ENCODE measurements at regions not wholly inside any gene's neighbourhood (a gene's known extent, or its start where the extent isn't known, plus 50 kb on each side); places are given as distances from the start of the nearest gene placed in this dataset.

DNA sequence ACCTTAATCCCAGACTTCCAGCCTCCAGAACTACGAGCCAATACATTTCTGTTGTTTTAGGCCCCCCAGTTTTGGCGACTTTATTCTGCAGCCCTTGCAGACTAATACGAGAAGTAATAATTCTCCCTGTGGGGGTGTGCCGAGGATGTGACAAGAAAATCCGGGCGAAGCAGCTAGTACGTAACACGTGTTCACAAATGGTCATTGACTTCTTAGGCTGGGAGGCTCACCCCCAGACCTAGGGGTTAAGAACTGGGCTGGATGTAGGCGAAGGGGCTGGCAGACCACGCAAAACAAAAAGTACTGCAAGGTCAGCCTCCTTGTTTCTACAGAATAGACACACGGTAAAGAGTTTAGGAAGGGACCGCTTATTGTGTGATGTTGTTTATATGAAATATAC lies 69.8 kb upstream of the ESRRB start:
- no peaks in the 10 kb centered on the region for H3K36me3 ChIP-seq (ENCODE audit: control insufficient read depth, insufficient read depth, low read length)
- intact Hi-C loops (cut with micrococcal nuclease; ENCODE audit: unreplicated experiment): no loop called here
- ChIA-PET POLR2A (no interaction called here), CTCF (no interaction called here)
- ATAC-seq: no peak
- TF ChIP-seq, protein P1, sequence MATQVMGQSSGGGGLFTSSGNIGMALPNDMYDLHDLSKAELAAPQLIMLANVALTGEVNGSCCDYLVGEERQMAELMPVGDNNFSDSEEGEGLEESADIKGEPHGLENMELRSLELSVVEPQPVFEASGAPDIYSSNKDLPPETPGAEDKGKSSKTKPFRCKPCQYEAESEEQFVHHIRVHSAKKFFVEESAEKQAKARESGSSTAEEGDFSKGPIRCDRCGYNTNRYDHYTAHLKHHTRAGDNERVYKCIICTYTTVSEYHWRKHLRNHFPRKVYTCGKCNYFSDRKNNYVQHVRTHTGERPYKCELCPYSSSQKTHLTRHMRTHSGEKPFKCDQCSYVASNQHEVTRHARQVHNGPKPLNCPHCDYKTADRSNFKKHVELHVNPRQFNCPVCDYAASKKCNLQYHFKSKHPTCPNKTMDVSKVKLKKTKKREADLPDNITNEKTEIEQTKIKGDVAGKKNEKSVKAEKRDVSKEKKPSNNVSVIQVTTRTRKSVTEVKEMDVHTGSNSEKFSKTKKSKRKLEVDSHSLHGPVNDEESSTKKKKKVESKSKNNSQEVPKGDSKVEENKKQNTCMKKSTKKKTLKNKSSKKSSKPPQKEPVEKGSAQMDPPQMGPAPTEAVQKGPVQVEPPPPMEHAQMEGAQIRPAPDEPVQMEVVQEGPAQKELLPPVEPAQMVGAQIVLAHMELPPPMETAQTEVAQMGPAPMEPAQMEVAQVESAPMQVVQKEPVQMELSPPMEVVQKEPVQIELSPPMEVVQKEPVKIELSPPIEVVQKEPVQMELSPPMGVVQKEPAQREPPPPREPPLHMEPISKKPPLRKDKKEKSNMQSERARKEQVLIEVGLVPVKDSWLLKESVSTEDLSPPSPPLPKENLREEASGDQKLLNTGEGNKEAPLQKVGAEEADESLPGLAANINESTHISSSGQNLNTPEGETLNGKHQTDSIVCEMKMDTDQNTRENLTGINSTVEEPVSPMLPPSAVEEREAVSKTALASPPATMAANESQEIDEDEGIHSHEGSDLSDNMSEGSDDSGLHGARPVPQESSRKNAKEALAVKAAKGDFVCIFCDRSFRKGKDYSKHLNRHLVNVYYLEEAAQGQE (IDR thresholded peaks at IDR 0.05; ENCODE audit: insufficient read depth in 1 of 2, low read depth in 2 of 2, low read length in 1 of 2): no peak
- TF ChIP-seq SIN3A (IDR thresholded peaks at IDR 0.05; ENCODE audit: borderline replicate concordance, insufficient read depth, low read depth, low read length) (no peak), POLR2AphosphoS5 (IDR thresholded peaks at IDR 0.05; ENCODE audit: low read depth, low read length) (no peak), TCF7L2 (IDR thresholded peaks at IDR 0.05; ENCODE audit: low read depth, low read length) (no peak)
- TF ChIP-seq, protein P2, sequence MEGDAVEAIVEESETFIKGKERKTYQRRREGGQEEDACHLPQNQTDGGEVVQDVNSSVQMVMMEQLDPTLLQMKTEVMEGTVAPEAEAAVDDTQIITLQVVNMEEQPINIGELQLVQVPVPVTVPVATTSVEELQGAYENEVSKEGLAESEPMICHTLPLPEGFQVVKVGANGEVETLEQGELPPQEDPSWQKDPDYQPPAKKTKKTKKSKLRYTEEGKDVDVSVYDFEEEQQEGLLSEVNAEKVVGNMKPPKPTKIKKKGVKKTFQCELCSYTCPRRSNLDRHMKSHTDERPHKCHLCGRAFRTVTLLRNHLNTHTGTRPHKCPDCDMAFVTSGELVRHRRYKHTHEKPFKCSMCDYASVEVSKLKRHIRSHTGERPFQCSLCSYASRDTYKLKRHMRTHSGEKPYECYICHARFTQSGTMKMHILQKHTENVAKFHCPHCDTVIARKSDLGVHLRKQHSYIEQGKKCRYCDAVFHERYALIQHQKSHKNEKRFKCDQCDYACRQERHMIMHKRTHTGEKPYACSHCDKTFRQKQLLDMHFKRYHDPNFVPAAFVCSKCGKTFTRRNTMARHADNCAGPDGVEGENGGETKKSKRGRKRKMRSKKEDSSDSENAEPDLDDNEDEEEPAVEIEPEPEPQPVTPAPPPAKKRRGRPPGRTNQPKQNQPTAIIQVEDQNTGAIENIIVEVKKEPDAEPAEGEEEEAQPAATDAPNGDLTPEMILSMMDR (IDR thresholded peaks at IDR 0.05): no peak
- H3K4me1 ChIP-seq (ENCODE audit: control insufficient read depth, insufficient read depth, low read length): no peaks in the 10 kb centered on the region
- H3K27me3 ChIP-seq (ENCODE audit: control insufficient read depth, insufficient read depth, low read length): 0 out of 2 replicates have a peak, but pooled peaks cover under 1% of the 10 kb centered on the region
- no peaks in the 10 kb centered on the region for H3K9me3 ChIP-seq (ENCODE audit: control insufficient read depth, insufficient read depth, low read depth, low read length)
- in situ Hi-C loops (cut with HindIII; ENCODE audit: low pct_unique_long_range_greater_than_20kb, low sequenced_read_pairs): no loop called here
- BruUV-seq (replicated peaks): no TSS peak
- H3K4me3 ChIP-seq (ENCODE audit: low read depth in 2 of 2, low read length in 2 of 2): no peak overlapping the region
- no peak overlapping the region for H3K27ac ChIP-seq (ENCODE audit: low read length)
- no peak for DNase-seq (ENCODE audit: low read depth, low spot score)

DNA sequence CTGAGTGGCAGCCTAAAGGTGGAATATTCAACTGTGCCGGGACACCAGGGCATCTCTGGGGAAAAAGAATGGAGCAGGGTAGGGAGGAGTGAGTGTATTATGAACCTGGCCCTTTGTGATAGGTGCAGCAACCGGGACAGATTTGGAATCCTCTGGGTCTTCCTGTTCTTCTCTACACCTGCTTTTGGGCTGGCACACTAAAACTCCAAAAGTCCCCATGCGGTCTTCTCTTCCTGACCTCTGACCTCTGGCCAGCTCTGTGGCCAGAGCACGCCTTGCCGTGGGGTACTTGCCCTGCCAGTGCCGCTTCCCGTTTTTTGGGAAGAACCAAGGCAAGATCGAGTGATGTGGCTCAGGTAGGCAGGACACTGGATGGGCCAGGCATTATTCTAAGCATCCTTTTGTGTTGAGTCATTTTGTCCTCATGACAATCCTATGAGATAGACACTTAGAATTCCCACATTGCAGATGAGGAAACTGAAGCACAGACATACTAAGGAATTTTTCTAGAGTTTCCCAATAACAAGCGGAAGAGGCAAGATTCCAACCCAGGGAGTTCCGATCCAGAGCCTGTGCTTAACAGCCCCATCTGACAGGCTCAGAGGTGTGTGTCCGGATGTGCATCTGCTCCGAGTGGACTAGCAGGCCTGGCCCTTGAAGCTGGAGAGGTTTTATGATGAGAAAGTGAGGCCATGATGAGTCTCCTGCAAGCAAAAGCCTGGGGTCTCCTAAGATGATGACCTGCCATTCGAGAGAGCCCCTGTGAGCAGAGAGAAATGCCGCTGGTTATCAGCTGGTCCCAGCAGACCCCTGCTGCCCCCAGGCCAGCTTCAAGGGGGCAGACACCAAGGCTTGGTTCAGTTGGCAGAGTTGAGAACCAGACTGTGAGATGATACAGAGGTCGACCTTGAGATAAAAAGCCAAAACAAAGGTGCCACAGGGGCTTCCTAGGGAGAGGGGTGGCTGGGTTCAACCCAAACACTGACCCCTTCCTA lies 67.9 kb upstream of the ESRRB start:
- ATAC-seq (no peak), DNase-seq (ENCODE audit: low read depth, low spot score) (no peak)
- Histone ChIP-seq H3K4me1 (ENCODE audit: control insufficient read depth, insufficient read depth, low read length) (no peaks in the 10 kb centered on the region), H3K9me3 (ENCODE audit: control insufficient read depth, insufficient read depth, low read depth, low read length) (no peaks in the 10 kb centered on the region), H3K27ac (ENCODE audit: low read length) (no peak overlapping the region), H3K4me3 (ENCODE audit: low read depth in 2 of 2, low read length in 2 of 2) (no peak overlapping the region), H3K27me3 (ENCODE audit: control insufficient read depth, insufficient read depth, low read length) (no peaks in the 10 kb centered on the region; the same call in 1 of the 2 replicates), H3K36me3 (ENCODE audit: control insufficient read depth, insufficient read depth, low read length) (no peaks in the 10 kb centered on the region)
- CTCF ChIA-PET: interaction anchor here (0.6 kb wide), 1 partner anchor 366 kb away, joined by 4 read pairs; no protein-coding TSS in a partner anchor
- in situ Hi-C loops (cut with HindIII; ENCODE audit: low pct_unique_long_range_greater_than_20kb, low sequenced_read_pairs) (no loop called here), intact Hi-C loops (cut with micrococcal nuclease; ENCODE audit: unreplicated experiment) (no loop called here)
- POLR2A ChIA-PET: no interaction called here
- no peak for TF ChIP-seq SIN3A (IDR thresholded peaks at IDR 0.05; ENCODE audit: borderline replicate concordance, insufficient read depth, low read depth, low read length)
- no peak for TF ChIP-seq TCF7L2 (IDR thresholded peaks at IDR 0.05; ENCODE audit: low read depth, low read length)
- TF ChIP-seq, protein P2 (IDR thresholded peaks at IDR 0.05): no peak
- TF ChIP-seq POLR2AphosphoS5 (IDR thresholded peaks at IDR 0.05; ENCODE audit: low read depth, low read length): no peak
- TF ChIP-seq, protein P1 (IDR thresholded peaks at IDR 0.05; ENCODE audit: insufficient read depth in 1 of 2, low read depth in 2 of 2, low read length in 1 of 2): no peak
- no TSS peak for BruUV-seq (replicated peaks)
